ENCODE measurements at regions not wholly inside any gene's neighbourhood (a gene's known extent, or its start where the extent isn't known, plus 50 kb on each side); places are given as distances from the start of the nearest gene placed in this dataset.

DNA sequence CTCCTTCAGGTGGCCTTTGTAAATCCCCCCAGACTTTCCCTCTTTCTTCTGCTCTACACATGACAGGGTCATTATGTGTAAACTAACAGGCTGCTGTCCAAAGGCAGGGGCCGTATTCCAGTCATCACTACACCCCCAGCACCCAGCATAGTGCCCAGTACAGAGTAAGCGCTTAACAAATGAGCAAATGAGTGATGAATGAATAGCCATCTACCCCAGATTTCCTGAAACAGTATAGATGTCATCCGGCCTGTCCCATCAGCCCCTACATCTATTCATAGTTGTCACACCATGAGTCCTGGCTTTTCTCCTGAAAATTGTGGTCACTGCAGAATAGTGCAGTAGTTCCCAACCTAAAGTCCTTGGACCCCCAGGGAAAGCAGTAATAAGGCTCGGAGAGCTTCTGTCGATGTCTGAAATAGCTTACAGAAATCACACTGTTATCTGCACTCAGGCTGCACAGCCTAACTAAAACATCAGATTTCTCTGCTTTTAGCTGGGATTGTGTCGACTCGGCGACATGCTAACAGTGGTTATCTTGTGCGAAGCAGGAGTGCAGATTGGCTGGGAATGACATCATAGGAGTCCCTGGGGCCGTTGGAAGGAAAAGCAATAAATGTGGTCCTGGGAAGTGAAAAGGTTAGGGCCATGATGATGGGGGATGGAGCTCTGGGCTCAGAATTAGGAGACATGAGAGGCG is 143.8 kb upstream of the NECTIN1 start:
- DNase-seq = no peak

DNA sequence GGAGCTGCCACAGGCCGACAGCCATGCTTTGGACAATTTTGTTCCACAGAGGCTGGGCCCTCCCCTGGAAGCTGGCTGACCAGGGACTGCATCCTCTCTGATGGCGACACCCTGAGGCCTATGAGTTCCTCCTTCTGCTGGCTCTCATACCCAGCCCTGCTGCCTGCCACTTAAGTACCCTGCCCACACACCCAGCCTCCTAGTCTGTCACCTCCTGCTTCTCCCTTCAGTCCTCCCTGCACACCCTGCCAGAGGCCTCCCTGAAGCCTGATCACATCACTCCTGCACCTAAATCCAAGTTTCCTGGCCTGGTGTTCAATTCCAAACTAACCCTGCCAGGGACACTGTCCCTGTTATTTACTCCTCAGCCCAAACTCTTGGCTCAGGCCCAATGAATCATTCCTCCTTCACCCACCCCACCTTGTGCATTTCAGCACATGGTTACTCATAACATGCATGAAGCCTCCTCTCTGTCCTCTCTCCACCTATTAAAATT is 136.7 kb upstream of the NECTIN1 start:
- H3K27me3 ChIP-seq = no peaks in the 10 kb centered on the region
- TF ChIP-seq CTCF (IDR thresholded peaks at IDR 0.05) (no peak), POLR2A (IDR thresholded peaks at IDR 0.05) (no peak)
- peaks cover 0 to 20% (median 0%) of the 10 kb centered on the region in 4 donors for H3K4me1 ChIP-seq
- H3K27ac ChIP-seq = no peak overlapping the region
- no peaks in the 10 kb centered on the region for H3K36me3 ChIP-seq
- no peaks in the 10 kb centered on the region for H3K9me3 ChIP-seq
- DNase-seq = peak in 1 of 3 donors; percentile 42
- no peak overlapping the region for H3K4me3 ChIP-seq

More for the DNA sequence above, 143.8 kb upstream of the NECTIN1 start:
- H3K36me3 ChIP-seq = no peaks in the 10 kb centered on the region
- H3K4me3 ChIP-seq = no peak overlapping the region
- no peaks in the 10 kb centered on the region for H3K4me1 ChIP-seq
- TF ChIP-seq CTCF (IDR thresholded peaks at IDR 0.05) (no peak), POLR2A (IDR thresholded peaks at IDR 0.05) (no peak)
- no peaks in the 10 kb centered on the region for H3K9me3 ChIP-seq
- no peaks in the 10 kb centered on the region for H3K27me3 ChIP-seq
- H3K27ac ChIP-seq = no peak overlapping the region

GRCh38 chr11:119864836-119865235 is 135.8 kb upstream of the NECTIN1 start:
- no peaks in the 10 kb centered on the region for H3K9me3 ChIP-seq
- H3K4me3 ChIP-seq = no peak overlapping the region
- no peaks in the 10 kb centered on the region for H3K27me3 ChIP-seq
- DNase-seq = peak in 1 of 3 donors; percentile 15
- peak overlapping the region in 1 of 4 donors; percentile 73 for H3K27ac ChIP-seq
- TF ChIP-seq POLR2A (IDR thresholded peaks at IDR 0.05) (no peak), CTCF (IDR thresholded peaks at IDR 0.05) (no peak)
- no peaks in the 10 kb centered on the region for H3K36me3 ChIP-seq
- H3K4me1 ChIP-seq = peaks cover 0 to 20% (median 0%) of the 10 kb centered on the region in 4 donors

- Histone ChIP-seq H3K27me3 (no peaks in the 10 kb centered on the region), H3K9me3 (no peaks in the 10 kb centered on the region), H3K36me3 (no peaks in the 10 kb centered on the region), H3K4me3 (no peak overlapping the region), H3K27ac (peak overlapping the region in 1 of 4 donors; percentile 77), H3K4me1 (peaks cover 0 to 20% (median 0%) of the 10 kb centered on the region in 4 donors)
- peak in 2 of 3 donors; percentile 84 to 86 for DNase-seq
- TF ChIP-seq POLR2A (IDR thresholded peaks at IDR 0.05) = no peak
- TF ChIP-seq CTCF (IDR thresholded peaks at IDR 0.05) = peak in 4 of 6 experiments; percentile 6 to 50 (median 42)
These were observed 135.0 kb upstream of the NECTIN1 start for GRCh38 chr11:119863851-119864601.

GRCh38 chr11:119863236-119863635 is 134.2 kb upstream of the NECTIN1 start:
- H3K4me1 ChIP-seq = peaks cover 0 to 20% (median 0%) of the 10 kb centered on the region in 4 donors
- no peaks in the 10 kb centered on the region for H3K36me3 ChIP-seq
- no peak for TF ChIP-seq CTCF (IDR thresholded peaks at IDR 0.05)
- TF ChIP-seq POLR2A (IDR thresholded peaks at IDR 0.05) = no peak
- peak in 1 of 3 donors; percentile 35 for DNase-seq
- no peak overlapping the region for H3K27ac ChIP-seq
- H3K4me3 ChIP-seq = no peak overlapping the region
- no peaks in the 10 kb centered on the region for H3K9me3 ChIP-seq
- H3K27me3 ChIP-seq = no peaks in the 10 kb centered on the region

All from Peyer's patch (tissue), 4 donors.